Skin epidermis (tissue), 12 donors: ENCODE measurements at regions not wholly inside any gene's neighbourhood (a gene's known extent, or its start where the extent isn't known, plus 50 kb on each side); places are given as distances from the start of the nearest gene placed in this dataset.

ENCODE experiments used
- H3K27ac ChIP-seq, 21 experiments: fragments of 200-600 bp; sonication (generic) in 11 of 21; one replicate each; pipeline ENCODE4 v1.5.0; 2020; ENCODE audit warnings: mild to moderate bottlenecking in 3 of 21, inconsistent platforms in 2 of 21, moderate library complexity in 2 of 21
- H3K4me3 ChIP-seq, 7 experiments: fragments of 200-600 bp; sonication (generic) in 2 of 7; one replicate each; pipeline ENCODE4 v1.5.0; 2020; ENCODE audit warnings: inconsistent platforms in 2 of 7, mild to moderate bottlenecking in 2 of 7, moderate library complexity in 1 of 7

DNA sequence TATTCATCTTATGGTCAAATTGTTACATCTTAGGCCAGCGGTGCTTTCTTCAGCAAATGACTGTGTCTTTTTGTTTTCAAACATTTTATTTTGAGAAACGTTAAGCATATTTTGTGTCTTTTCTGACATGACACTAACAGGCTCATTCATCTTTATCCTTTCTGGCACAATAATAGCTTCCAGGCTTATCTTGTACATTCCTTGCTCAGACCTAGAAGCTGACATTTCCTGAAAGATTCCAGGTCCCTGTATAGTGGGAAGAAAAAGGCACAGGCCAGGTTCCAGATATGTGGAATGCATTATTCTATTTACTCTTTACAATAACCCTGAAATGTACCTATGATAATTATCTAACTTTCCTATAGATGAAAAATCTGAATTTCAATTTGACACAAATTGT is 379.1 kb upstream of the B3GAT1 start:
- Histone ChIP-seq H3K4me3 (no peak overlapping the region), H3K27ac (no peak overlapping the region)

DNA sequence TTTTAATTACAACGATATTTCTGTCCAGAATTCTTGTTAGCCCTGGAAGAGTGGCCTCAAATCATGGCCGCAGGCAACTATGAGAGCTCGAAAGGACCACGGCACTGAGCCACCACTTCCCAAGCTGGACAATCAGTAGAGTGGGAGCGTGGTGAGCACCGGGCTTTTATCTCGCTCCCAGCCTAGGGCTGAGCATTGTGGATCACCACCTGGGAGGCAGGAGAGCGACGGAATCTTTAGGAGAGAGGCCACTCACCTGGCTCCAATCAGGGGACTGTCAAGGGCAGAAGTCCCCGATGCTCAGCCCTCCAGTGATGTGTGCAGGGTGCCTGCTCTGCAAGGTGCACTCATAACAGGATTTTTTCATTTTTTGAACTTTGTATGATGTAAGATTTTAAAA is 377.1 kb upstream of the B3GAT1 start:
- no peak overlapping the region for H3K27ac ChIP-seq
- H3K4me3 ChIP-seq: no peak overlapping the region

DNA sequence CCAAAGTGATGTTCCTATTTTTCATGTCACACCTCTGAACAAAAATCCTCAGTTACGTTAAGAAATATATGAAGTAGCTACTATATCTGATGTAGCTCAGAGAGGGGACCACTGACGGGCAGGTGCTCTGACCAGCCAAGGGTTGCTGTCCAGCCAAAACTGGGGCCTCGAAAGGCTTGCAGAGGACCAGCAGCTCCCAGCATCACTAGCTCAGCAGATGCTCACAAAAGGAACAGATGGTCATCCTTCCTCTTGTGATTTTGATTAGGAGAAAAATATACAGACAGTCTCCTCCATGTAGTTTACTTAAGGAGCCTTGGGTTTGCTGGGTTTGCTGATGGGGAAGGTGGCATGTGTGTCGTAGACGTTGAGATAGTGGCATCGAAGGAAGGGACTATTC is 374.6 kb upstream of the B3GAT1 start:
- Histone ChIP-seq H3K27ac (no peak overlapping the region), H3K4me3 (no peak overlapping the region)

DNA sequence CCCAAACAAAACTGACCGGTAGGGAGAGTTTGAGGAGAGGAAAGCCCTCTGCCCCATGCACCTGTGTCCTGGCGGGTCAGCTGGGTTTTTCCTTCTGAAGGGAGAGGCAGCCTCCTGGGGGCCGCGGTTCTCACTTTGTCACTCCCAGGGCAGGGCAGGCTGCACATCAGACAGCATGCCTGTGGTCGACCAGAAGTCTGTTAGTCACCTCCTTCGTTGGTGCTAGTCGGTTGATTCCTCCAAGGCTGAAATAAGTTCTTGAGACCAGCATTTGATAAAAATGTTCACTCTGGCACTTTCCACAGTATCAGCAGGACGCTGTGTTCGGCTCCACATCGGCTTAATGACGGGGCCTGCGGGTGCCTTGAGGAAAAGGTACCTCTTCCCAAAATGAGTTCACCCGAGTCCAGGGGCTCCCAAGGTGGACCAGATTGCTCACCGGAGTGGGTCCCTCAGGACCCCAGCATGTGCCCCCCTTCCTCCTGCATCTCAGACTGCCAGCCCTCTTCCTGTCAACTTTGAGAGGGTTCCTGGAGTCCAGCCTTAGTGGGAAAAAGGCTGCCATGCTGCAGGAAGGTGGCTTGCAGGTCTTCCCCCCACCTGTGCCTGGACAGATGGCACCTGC is 373.7 kb upstream of the B3GAT1 start:
- no peak overlapping the region for H3K27ac ChIP-seq
- no peak overlapping the region for H3K4me3 ChIP-seq

DNA sequence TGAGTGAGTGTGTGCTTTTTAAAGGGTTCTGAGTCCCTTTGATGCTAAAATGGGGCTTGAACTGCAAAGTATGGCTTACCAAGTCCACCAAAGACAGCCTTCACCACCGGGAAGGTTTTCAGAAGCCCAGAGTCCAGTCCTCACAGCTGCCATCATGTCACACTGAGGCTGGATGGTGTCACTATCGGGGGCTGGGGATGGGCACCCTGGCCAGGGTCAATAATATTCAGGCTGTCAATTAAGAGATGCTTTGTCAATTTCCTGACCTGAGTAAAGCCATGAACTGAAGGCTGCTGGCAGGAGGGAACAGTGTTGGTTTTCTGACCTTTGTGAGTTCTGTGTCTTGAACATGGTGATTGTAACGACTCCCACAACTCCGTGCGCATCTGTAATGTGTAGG is 373.0 kb upstream of the B3GAT1 start:
- H3K4me3 ChIP-seq: no peak overlapping the region

DNA sequence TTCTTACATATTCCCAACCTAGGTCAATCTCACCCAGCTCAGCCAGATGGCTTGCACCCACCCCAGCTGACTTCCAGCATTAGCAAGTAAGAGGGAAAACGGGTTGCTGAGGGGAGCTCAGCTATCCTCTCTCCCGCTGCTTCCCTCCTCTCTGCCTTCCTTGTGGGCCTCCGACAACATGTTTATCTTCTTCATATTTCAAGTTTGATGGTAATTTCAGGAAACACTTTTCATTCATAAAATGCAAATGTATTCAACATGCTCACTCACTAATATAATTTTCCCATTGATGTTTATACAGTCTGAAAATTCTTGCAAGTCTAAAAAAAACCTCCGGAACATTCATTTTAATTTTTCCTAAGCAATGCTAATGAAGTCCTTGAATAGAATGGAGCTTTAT is 372.5 kb upstream of the B3GAT1 start:
- H3K27ac ChIP-seq: no peak overlapping the region

More for the DNA sequence above, 373.0 kb upstream of the B3GAT1 start:
- no peak overlapping the region for H3K27ac ChIP-seq

DNA sequence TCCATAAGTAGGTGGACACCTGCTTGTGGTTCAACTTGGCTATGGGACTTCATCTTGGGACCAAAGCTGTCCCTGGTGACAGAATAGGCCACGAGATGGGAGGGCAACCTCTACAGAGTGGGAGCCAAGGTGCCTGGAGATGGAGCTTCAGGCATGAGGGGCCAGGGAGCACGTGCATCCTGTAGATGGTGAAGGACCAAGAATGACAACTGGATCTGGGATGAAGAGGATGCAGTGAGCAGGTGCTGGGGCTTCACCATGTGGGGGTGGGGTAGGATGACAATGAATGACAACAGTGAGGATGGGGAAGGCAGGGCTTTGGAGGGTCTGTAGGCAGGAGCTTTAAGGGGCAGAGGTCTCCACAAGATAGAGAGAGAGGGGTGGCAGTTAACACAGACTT is 372.0 kb upstream of the B3GAT1 start:
- Histone ChIP-seq H3K4me3 (no peak overlapping the region), H3K27ac (no peak overlapping the region)

More for the DNA sequence above, 372.5 kb upstream of the B3GAT1 start:
- H3K4me3 ChIP-seq: no peak overlapping the region

DNA sequence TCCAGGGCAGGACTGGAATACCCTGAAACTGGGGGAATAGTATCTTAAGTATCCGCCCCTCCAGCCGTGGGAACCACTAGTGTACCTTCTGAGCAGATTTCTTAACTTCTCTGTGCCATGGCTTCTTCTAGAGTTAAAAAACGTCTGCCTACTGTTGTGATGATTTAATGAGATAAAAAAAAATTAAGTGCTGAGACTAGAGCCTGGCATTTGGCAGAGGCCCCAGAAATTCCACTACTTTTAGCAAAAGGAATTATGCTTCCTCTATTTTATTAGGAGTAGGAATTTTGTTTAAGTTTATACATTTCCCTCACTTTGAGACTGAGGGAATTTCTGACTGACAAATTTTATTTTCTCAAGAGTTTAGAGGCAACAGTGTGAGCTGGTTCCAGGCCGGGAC is 371.2 kb upstream of the B3GAT1 start:
- H3K4me3 ChIP-seq: no peak overlapping the region
- H3K27ac ChIP-seq: no peak overlapping the region

DNA sequence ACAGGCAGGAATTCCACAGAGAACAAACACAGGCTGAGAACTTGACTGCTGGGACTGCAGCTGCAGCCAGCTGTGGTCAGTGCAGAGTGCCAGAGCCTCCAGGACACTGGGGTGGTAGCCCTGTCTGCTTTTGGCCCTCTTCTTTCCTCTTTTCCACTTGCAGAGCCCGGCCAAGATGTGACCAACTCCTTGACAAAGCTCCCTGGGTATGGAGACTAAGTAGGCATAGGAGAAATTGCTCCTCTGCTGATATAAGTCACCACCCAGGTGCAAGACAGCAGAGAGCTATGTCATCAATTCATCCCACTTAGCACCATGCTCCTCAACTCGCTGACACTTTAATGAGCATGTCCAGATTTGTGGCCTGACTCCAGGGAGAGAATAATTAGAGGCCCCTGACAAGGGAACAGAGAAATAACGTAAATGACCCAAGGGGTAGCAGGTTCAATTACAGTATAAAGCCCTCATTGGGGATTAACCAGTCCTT is 369.4 kb upstream of the B3GAT1 start:
- Histone ChIP-seq H3K4me3 (no peak overlapping the region), H3K27ac (no peak overlapping the region)

DNA sequence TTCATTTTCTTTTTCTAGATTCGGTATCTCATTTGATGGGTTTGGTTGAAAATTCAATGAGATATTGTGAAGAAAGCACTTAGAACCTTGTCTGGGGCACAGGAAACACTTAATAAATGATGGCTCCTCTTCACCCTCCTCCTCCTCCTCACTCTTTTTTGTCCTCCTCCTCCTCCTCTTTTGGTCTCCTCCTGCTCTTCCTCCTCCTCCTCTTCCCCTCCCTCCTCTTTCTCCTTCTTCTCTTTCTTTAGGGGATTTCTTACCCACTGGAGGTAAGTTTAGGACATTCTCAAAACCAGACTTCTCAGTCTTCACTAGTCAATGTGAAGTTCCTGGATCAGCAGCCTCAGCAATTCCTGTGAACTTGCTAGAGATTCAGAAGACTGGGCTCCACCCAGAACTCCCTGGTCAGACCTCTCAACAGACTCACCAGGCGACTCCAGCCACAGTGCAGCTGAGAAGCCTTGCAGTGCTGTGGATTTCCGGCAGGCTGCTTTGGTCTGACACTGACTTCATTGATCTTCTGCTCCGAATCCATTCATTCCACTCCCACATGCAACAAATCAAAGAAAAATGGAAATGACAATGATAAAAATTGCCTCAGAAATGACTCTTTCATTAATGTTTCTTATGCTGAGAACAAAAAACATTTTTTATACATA is 368.6 kb upstream of the B3GAT1 start:
- no peak overlapping the region for H3K4me3 ChIP-seq
- H3K27ac ChIP-seq: no peak overlapping the region

DNA sequence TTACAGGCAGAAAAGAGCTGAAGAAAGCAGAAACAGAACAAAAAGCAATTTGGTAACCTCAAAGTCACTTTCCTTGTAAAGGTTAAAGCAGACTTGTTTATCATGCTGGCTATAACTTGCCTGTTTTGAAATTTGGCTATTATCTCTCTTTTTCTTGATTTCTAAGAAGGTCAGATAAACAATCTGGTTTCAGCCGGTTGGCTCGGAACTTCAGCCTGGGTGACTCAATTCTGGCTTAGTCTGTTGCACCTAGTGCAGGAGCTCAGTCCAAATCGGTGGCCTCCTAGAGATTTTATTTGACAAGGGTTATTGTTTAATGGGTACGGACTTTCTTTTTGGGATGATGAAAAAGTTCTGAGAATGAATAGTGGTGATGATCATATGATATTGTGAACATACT is 367.1 kb upstream of the B3GAT1 start:
- no peak overlapping the region for H3K27ac ChIP-seq
- H3K4me3 ChIP-seq: no peak overlapping the region

DNA sequence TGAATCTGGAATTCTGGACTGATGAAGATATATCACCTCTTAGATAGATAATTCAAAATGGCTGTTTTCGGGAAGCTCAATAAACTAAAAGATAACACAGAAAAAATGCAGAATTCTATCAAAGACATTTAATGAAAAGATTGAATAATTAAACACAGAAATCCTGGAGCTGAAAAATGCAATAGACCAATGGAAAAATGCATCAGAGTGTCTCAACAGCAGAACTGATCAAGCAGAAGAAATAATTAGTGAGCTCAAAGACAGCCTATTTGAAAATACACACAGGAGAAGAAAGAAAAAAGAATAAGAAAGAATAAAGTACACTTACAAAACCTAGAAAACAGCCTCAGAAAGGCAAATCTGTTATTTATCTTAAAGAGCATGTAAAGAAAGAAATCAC is 356.4 kb upstream of the B3GAT1 start:
- Histone ChIP-seq H3K27ac (no peak overlapping the region), H3K4me3 (no peak overlapping the region)

DNA sequence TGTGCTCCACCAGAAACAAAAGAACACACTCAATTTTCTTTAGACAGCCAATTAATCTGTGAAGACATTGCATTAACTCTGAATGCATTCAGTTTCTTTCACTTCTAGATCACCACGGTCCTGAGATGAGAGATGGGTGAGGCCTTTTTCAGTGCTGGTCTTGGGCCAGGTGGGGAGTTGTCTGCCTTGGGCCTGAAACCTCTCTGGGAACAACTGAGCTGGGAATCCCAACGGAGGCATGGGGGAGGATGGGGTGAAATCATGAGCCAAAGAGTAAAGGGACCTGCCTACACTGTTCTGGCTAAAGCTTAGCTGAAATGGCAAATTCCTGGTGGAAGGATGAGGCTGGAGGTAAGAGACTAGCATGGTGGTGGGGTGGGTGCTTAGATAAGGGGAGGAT is 353.5 kb upstream of the B3GAT1 start:
- H3K4me3 ChIP-seq: no peak overlapping the region
- no peak overlapping the region for H3K27ac ChIP-seq

DNA sequence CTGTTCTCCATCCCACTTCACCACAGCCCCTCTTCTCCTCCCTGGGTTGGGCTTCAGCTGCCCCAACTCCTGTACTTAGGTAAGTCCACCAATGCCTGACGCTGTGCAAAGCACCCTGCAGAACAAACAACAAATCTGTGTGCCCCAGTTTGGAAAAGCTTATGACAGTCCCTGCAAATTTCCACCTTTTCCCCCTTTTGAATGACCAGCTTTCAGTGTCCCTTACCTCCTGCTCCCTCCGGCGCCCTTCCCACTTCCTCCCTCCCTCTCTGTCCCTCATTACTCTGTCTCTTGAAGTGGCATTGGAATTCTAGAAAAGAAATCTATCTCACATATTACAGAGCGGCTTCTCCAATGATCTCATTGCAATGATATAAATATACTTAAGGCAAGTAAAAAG is 352.9 kb upstream of the B3GAT1 start:
- no peak overlapping the region for H3K4me3 ChIP-seq

DNA sequence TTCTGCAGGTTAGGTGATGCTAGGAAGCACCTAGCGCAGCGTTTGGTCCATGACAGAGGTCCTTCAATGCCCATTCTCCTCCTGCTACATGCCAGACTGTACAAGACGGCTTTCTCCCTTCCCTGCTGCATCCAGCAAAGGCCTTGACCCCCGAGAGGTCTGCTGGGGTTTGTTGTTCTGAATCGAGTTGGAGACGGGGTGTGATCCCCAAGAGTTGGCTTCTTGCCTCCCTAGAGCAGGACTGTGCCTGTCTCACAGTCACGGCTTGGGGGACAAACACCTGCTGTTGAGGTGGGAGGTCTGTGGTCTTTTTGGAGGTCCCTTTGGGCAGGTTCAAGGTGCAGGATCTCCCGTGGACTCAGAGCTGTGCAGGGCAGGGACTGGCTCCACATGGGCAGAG is 352.3 kb upstream of the B3GAT1 start:
- H3K27ac ChIP-seq: no peak overlapping the region

More for the DNA sequence above, 352.9 kb upstream of the B3GAT1 start:
- no peak overlapping the region for H3K27ac ChIP-seq

DNA sequence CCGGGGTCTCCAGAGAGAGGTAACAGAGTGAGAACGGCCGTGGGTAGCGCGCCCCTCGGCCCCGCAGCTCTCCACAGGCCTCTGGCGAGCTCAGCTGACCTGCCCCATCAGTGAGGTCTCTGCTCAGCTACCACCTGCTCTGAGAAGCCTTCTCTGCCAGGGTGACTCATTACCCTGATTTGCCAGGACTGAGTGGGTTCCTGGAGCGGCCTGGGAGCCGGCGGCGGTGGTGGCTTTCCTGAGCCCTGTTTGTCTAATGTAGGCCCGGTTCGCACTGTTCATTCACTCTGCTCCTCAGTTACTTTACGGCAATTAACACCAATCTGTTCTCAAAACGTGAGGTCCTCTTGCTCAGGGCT is 351.0 kb upstream of the B3GAT1 start:
- Histone ChIP-seq H3K4me3 (peak overlapping the region in 1 of 7 experiments; percentile 13), H3K27ac (no peak overlapping the region)

More for the DNA sequence above, 352.3 kb upstream of the B3GAT1 start:
- no peak overlapping the region for H3K4me3 ChIP-seq

DNA sequence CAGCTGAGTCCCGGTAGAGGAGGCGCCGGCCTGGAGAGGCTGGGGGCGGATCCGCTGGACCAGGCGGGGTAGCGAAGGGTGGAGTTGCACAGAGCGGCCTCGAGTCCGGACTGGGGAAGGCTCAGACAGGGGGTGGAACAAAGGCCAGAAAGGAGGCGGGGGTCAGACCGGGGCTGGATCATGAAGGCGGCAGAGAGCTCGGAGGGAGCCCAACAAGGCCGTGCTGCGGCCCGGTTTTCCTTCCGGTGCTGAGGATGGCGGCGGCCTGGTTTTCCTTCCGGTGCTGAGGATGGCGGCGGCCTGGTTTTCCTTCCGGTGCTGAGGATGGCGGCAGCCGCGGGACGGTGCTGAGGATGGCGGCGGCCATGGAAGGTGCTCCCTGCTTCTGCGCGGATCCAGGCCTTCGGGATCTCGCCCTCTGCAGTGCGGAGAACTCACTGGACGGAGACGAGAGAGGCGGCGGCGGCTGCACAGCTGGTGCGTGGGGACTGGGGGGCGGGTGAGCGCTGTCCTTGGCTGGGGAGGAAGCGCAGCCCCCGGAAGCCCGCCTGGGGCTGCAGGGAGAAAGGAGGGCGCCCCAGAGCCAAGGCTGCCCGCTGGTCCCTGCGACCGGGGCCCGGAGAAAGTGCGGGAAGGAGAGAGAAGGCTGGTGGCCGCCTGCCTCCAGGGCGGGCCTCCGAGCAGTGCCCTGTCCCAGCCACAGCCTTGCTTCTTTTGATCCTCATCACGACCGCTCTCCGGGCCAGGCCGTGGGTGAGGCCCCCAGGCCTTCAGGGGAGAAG is 350.4 kb upstream of the B3GAT1 start:
- Histone ChIP-seq H3K27ac (no peak overlapping the region), H3K4me3 (peak overlapping the region in 1 of 7 experiments; percentile 13)

DNA sequence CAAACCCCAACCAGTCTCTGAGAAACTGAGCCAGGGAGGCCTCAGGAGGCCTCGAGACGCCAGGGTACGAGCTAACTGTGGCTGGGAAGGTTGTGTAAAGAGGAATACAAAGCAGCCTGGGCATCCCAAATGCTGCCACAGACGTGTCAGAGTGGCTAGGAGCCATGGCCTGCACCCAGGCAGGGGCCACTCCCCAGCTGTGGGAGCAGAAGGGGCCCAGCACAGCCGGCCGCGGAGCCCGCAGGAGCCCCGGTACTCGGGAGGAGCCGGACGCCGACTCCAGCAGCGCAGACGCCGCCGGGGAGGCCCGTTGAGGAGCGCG is 349.8 kb upstream of the B3GAT1 start:
- Histone ChIP-seq H3K4me3 (no peak overlapping the region), H3K27ac (no peak overlapping the region)

DNA sequence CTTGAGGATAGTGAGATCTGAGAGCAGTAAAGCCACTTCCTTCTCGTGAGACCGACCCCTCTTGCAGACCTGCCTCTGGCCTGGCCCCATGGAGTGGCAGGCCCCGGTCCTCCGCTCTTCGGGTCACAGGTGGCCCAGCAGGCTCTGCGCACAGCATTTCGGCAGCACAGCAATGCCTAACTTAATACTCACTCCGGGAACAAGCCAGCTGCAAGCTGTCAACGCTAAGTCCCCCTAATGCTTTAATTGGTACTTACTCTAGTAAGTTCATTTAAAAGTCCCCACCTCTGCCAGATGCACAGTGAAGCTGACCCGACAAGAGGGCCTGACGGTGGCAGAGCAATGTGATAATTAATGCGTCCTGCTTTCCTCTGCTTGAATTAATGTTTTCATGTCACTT is 349.3 kb upstream of the B3GAT1 start:
- H3K4me3 ChIP-seq: no peak overlapping the region

DNA sequence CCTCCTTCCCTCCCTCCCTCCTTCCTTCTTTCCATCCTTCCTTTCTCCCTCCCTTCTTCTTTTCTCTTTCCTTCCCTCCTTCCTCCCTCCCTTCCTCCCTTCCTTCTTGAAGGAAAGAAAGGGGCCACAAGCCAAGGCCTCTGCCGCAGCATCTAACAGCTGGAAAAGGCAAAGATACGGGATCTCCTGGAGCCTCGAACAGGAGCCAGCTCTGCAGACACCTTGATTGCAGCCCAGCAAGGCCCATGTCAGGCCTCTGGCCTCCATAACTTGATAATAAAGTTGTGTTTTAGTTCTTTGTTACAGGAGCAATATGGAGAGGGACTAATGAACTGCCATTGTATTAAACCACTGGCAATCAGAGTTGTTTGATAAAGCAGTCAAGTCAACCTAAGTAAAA is 348.9 kb upstream of the B3GAT1 start:
- no peak overlapping the region for H3K27ac ChIP-seq
- H3K4me3 ChIP-seq: no peak overlapping the region

More for the DNA sequence above, 349.3 kb upstream of the B3GAT1 start:
- H3K27ac ChIP-seq: no peak overlapping the region

DNA sequence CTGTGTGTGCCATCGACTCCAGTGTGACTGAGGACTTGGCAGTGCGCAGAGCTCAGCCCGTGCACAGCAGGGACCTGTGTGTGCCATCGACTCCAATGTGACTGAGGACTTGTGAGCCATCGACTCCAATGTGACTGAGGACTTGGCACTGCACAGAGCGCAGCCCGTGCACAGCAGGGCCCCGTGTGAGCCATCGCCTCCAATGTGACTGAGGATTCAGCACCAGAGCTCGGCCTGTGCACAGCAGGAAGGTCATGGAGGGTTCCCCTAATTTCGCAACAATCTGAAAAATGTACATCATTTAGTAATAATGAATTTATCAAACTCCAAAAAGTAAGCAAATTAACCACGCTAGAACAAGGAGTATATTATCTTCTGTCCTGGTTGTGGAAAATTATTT is 348.3 kb upstream of the B3GAT1 start:
- Histone ChIP-seq H3K27ac (no peak overlapping the region), H3K4me3 (no peak overlapping the region)
